Omental fat pad (tissue), 3 donors: ENCODE measurements at regions not wholly inside any gene's neighbourhood (a gene's known extent, or its start where the extent isn't known, plus 50 kb on each side); places are given as distances from the start of the nearest gene placed in this dataset.

Experiments used
- ATAC-seq: fragments of 150-250 bp; one replicate; pipeline ENCODE4 v1.9.1; 2016; ENCODE audit warnings: mild to moderate bottlenecking, moderate library complexity; ENCODE audit not compliant: low FRiP score
- DNase-seq: peaks from one replicate; pipeline ENCODE4 v3.0.0-alpha.2; 2019; ENCODE audit warnings: low spot score
- CTCF ChIP-seq, 3 donors: fragments of 450-650 bp; IDR thresholded peaks; one replicate each; pipeline ENCODE4 v1.5.1; 2016 to 2017; ENCODE audit warnings: antibody characterized with exemption in 3 of 3, mild to moderate bottlenecking in 3 of 3, moderate library complexity in 2 of 3

GRCh38 chr3:5735896-5736295 lies 548.4 kb downstream of the EDEM1 start:
- DNase-seq (no peak), ATAC-seq (no peak)
- TF ChIP-seq CTCF (IDR thresholded peaks at IDR 0.05): no peak

GRCh38 chr3:5739299-5739935 lies 551.9 kb downstream of the EDEM1 start:
- DNase-seq: no peak
- no peak for ATAC-seq
- no peak for TF ChIP-seq CTCF (IDR thresholded peaks at IDR 0.05)

DNA sequence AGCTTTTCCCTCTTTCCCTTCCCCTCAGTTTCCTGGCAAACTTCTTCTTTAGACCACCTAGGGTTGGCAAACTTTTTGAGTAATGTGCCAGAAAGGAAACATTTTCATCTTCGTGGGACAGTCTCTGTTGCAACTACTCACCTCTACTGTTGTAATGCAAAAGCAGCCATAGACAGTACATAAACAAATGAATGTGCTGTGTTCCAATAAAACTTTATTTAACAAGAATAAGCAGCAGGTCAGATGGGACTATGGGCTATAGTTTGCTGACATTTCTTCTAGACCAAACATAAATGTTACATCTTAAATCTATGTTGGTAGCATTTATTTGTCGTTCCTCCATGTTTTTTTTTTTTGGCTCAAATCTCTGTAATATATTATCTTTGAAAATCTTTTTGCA lies 552.4 kb downstream of the EDEM1 start:
- ATAC-seq: no peak
- no peak for DNase-seq
- TF ChIP-seq CTCF (IDR thresholded peaks at IDR 0.05): no peak

DNA sequence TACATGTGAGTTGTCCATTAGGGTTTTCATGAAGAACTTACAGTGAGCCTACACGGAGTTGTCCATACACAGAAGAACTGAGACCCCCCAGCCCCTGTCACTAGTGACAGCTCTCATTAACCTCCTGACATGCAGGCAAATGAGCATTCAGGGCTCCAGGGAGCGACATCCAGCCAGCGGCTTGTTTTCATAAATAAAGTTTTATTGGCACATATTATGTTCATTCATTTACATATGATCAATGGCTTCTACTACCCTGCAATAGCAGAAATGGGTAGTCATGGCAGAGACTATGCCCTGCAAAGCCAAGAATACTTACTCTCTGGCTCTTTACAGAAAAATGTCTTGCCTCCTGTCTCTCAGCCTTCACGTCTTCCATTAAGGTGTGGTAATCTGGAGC lies 553.5 kb downstream of the EDEM1 start:
- TF ChIP-seq CTCF (IDR thresholded peaks at IDR 0.05): no peak
- no peak for ATAC-seq
- DNase-seq: no peak

GRCh38 chr3:5750091-5750490 lies 562.6 kb downstream of the EDEM1 start:
- ATAC-seq (no peak), DNase-seq (no peak)
- TF ChIP-seq CTCF (IDR thresholded peaks at IDR 0.05): no peak

DNA sequence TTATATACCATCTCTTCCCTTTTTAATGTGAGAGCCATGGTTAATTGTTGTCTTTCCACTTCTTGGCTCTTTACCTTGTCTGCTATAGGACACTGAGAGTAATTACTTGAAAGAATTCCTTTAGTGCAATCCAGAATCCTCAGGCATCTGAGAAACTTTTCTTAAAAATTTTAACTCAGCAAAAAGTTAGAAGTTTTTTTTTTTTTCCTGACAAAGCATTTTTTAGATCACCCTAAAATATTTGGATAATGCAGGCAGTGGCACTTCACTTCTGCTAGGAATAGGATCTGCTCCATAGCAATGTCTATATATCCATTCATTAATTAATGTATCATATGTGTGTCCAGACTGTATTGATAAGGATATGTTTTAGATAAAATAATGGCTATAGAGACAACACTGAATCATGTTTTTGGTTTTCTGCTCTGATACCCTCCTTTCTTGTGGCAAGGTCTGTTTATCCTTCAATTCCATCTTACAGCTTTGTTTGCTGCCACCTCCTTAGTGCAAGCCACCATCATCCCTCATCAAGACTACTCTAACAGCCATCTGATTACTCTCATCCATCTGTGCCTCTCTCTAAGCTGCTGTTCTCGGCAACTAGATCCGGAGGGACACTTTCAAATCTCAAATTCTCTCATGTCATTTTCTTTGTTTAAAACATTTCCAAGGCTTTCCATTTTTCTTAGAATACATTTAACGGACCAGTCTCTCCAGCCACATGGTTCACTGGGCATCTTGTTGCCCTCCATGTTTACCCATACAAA lies 563.5 kb downstream of the EDEM1 start:
- ATAC-seq (no peak), DNase-seq (no peak)
- no peak for TF ChIP-seq CTCF (IDR thresholded peaks at IDR 0.05)

DNA sequence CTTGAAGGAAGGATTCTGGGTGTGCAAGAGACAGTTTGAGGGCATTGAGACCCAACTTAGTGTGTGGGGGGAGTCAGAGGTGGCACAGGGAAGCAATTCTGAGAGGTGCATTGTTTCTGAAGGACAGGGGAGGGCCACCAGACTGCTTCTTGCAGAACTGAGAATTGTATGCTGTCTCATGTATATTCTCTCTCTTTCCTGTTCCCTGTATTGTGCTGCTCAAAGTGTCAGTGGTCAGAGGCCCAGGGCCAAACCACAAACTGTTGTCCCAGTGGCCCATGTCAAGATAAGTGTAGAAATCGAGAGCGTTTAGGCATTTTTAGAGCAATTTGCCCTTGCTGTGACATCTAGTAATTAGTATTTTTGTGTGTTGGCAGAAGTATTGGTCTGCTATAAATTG lies 567.1 kb downstream of the EDEM1 start:
- no peak for TF ChIP-seq CTCF (IDR thresholded peaks at IDR 0.05)
- ATAC-seq: no peak
- DNase-seq: no peak
